ENCODE measurements at regions not wholly inside any gene's neighbourhood (a gene's known extent, or its start where the extent isn't known, plus 50 kb on each side); places are given as distances from the start of the nearest gene placed in this dataset.

GRCh38 chr12:125968413-125968812, 903.2 kb downstream of the AACS start:
- WGBS, 2 experiments (ENCODE audit: extremely low coverage in 1 of 2, insufficient coverage in 1 of 2, insufficient read length in 1 of 2, insufficient replicate concordance in 2 of 2, low coverage in 1 of 2, low lambda C conversion rate in 2 of 2, missing lambda C conversion rate in 1 of 2) = 94% methylated on average over 2 of the region's 2 CpGs; no CpG with 5 or more reads in 1 of the 2 experiments
- ChIA-PET CTCF (ENCODE audit: partially characterized antibody) (no interaction called here), POLR2A (ENCODE audit: partially characterized antibody) (no interaction called here)
- FAIRE-seq (no peak), DNase-seq (ENCODE audit: low read depth in 1 of 2, low spot score in 2 of 2) (no peak)
- no peak overlapping the region for H2BK5ac ChIP-seq (ENCODE audit: low read depth, low read length)
- H4K8ac ChIP-seq (ENCODE audit: extremely low read depth, insufficient read depth, low read length) = no peak overlapping the region
- H3K36me3 ChIP-seq (ENCODE audit: control insufficient read depth in 2 of 4, insufficient read depth in 4 of 4, low read length in 3 of 4) = no peaks in the 10 kb centered on the region
- no peak overlapping the region for H2BK20ac ChIP-seq (ENCODE audit: low read length)
- no peaks in the 10 kb centered on the region for H3K23me2 ChIP-seq (ENCODE audit: low read depth, low read length)
- no peak overlapping the region for H3K27ac ChIP-seq (ENCODE audit: low read depth, low read length)
- no peaks in the 10 kb centered on the region for H4K20me1 ChIP-seq (replicated peaks in 1 of 2; ENCODE audit: control insufficient read depth in 1 of 2, insufficient read depth in 2 of 2, low read length in 2 of 2)
- H3K14ac ChIP-seq (ENCODE audit: insufficient read length) = no peak overlapping the region
- H4K91ac ChIP-seq (replicated peaks; ENCODE audit: insufficient read length, low read length) = no peak overlapping the region
- no peak overlapping the region for H3K23ac ChIP-seq (ENCODE audit: insufficient read length)
- no peak overlapping the region for H3K56ac ChIP-seq (replicated peaks; ENCODE audit: insufficient read length, low read depth, low read length)
- H3K79me2 ChIP-seq (ENCODE audit: control insufficient read depth in 1 of 2, insufficient read depth in 2 of 2, low read length in 2 of 2) = no peaks in the 10 kb centered on the region
- H3K4me1 ChIP-seq (replicated peaks in 1 of 4; ENCODE audit: control insufficient read depth in 3 of 4, insufficient read depth in 4 of 4, low read length in 3 of 4) = no peaks in the 10 kb centered on the region
- H3K4me3 ChIP-seq (ENCODE audit: extremely low read depth in 1 of 4, insufficient read depth in 2 of 4, low read depth in 3 of 4, low read length in 4 of 4) = no peak overlapping the region
- H3K27me3 ChIP-seq (replicated peaks in 1 of 4; ENCODE audit: control insufficient read depth in 3 of 4, extremely low read depth in 1 of 4, insufficient read depth in 3 of 4, low read length in 3 of 4) = no peaks in the 10 kb centered on the region
- H2BK12ac ChIP-seq (ENCODE audit: low read depth, low read length) = no peak overlapping the region
- no peaks in the 10 kb centered on the region for H3K9me3 ChIP-seq (ENCODE audit: insufficient read depth in 2 of 2, low read depth in 1 of 2, low read length in 1 of 2)
- no peak overlapping the region for H2AFZ ChIP-seq (ENCODE audit: low read length)
- no peak overlapping the region for H3K18ac ChIP-seq (ENCODE audit: extremely low read depth, low read length)
- no peak overlapping the region for H2AK5ac ChIP-seq (ENCODE audit: low read depth, low read length)
- no peaks in the 10 kb centered on the region for H3K79me1 ChIP-seq (ENCODE audit: low read depth, low read length)
- H3K9ac ChIP-seq (replicated peaks in 1 of 4; ENCODE audit: extremely low read depth in 1 of 4, low read depth in 3 of 4, low read length in 3 of 4) = no peak overlapping the region
- H2BK120ac ChIP-seq (replicated peaks; ENCODE audit: low read depth, low read length) = no peak overlapping the region
- no peak overlapping the region for H3K4me2 ChIP-seq (ENCODE audit: insufficient read depth in 1 of 2, low read depth in 2 of 2, low read length in 2 of 2)
- no peak overlapping the region for H2BK15ac ChIP-seq (ENCODE audit: low read length)
- H4K5ac ChIP-seq (ENCODE audit: insufficient read length, low read depth, low read length) = no peak overlapping the region
- H3K4ac ChIP-seq (replicated peaks; ENCODE audit: insufficient read length, low read depth, low read length) = no peak overlapping the region
- no peak for TF ChIP-seq BRCA1 (IDR thresholded peaks at IDR 0.05; ENCODE audit: low read depth, low read length)
- no peak for TF ChIP-seq PHF8 (conservative IDR thresholded peaks at IDR 0.05; ENCODE audit: low read depth, low read length)
- TF ChIP-seq, protein P1, sequence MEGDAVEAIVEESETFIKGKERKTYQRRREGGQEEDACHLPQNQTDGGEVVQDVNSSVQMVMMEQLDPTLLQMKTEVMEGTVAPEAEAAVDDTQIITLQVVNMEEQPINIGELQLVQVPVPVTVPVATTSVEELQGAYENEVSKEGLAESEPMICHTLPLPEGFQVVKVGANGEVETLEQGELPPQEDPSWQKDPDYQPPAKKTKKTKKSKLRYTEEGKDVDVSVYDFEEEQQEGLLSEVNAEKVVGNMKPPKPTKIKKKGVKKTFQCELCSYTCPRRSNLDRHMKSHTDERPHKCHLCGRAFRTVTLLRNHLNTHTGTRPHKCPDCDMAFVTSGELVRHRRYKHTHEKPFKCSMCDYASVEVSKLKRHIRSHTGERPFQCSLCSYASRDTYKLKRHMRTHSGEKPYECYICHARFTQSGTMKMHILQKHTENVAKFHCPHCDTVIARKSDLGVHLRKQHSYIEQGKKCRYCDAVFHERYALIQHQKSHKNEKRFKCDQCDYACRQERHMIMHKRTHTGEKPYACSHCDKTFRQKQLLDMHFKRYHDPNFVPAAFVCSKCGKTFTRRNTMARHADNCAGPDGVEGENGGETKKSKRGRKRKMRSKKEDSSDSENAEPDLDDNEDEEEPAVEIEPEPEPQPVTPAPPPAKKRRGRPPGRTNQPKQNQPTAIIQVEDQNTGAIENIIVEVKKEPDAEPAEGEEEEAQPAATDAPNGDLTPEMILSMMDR (IDR thresholded peaks at IDR 0.05; ENCODE audit: control extremely low read depth in 1 of 3, insufficient read depth in 1 of 3, low read depth in 1 of 3, low read length in 3 of 3) = no peak
- TF ChIP-seq EGR1 (IDR thresholded peaks at IDR 0.05; ENCODE audit: borderline replicate concordance, low read depth, low read length) = no peak
- no peak for TF ChIP-seq KDM5A (IDR thresholded peaks at IDR 0.05; ENCODE audit: low read length)
- TF ChIP-seq SUZ12 (IDR thresholded peaks at IDR 0.05; ENCODE audit: low read length) = no peak
- no peak for TF ChIP-seq TBP (IDR thresholded peaks at IDR 0.05; ENCODE audit: low read depth, low read length)
- no peak for TF ChIP-seq SIN3A (conservative IDR thresholded peaks at IDR 0.05 in 1 of 2, IDR thresholded peaks at IDR 0.05 in 1 of 2; ENCODE audit: low read depth in 1 of 2, low read length in 2 of 2)
- TF ChIP-seq SAP30 (IDR thresholded peaks at IDR 0.05; ENCODE audit: insufficient read depth, insufficient replicate concordance, low read length) = no peak
- no peak for TF ChIP-seq TEAD4 (IDR thresholded peaks at IDR 0.05; ENCODE audit: low read depth, low read length)
- TF ChIP-seq POLR2AphosphoS5 (IDR thresholded peaks at IDR 0.05; ENCODE audit: low read depth, low read length) = no peak
- TF ChIP-seq YY1 (IDR thresholded peaks at IDR 0.05; ENCODE audit: low read depth, low read length) = no peak
- no peak for TF ChIP-seq RXRA (IDR thresholded peaks at IDR 0.05; ENCODE audit: insufficient read depth, low read depth, low read length)
